ENCODE measurements at regions not wholly inside any gene's neighbourhood (a gene's known extent, or its start where the extent isn't known, plus 50 kb on each side); places are given as distances from the start of the nearest gene placed in this dataset.

GRCh38 chr5:3194684-3195083 is 400.9 kb upstream of the IRX1 start:
- TF ChIP-seq CTCF (IDR thresholded peaks at IDR 0.05) (no peak), POLR2A (IDR thresholded peaks at IDR 0.05) (no peak), EP300 (IDR thresholded peaks at IDR 0.05) (no peak)

All from tibial nerve (tissue), 4 donors.